ENCODE measurements at regions not wholly inside any gene's neighbourhood (a gene's known extent, or its start where the extent isn't known, plus 50 kb on each side); places are given as distances from the start of the nearest gene placed in this dataset.

DNA sequence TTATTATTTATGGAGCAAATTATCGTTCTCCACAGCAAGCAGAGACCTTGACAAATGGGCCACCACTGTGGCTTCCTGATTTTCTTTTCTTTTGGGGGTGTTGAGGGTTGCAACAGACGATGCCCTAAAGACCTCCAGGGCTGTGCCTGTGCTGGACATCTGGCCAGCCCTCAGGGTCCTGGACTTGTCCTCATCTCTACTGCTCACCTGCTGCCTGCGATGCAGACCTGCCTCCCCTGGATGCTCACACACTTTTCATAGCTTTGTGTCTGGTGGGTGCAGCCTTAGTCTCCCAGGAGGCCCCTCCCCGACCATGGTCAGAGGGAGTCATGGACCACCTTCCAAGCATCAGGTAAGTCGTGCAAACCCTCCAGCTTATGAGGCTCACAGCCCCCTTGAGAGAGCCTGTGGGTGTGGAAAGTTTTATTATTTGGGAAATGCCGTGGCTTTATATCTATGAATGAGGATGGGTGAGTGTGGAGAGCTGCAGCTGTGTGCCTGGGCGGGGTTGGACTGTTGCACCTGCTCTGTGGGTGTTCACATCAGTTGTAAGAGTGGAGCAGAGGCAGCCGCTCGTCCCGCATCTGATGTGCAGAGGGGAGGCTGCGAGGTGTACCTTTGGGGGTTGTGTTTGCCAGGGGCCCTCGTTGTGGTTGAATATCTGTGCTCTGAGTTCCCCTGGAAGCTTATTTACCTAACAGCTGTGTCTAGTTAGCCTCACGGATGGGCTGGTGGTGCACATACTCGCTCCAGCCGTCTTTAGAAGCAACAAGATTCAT lies 126.3 kb upstream of the IRX4 start:
- Histone ChIP-seq H3K4me3 (ENCODE audit: low read depth, low read length) (no peak overlapping the region), H3K27me3 (ENCODE audit: insufficient read depth, low read length) (peaks cover 30% of the 10 kb centered on the region), H3K27ac (ENCODE audit: low read depth, low read length) (no peak overlapping the region)

DNA sequence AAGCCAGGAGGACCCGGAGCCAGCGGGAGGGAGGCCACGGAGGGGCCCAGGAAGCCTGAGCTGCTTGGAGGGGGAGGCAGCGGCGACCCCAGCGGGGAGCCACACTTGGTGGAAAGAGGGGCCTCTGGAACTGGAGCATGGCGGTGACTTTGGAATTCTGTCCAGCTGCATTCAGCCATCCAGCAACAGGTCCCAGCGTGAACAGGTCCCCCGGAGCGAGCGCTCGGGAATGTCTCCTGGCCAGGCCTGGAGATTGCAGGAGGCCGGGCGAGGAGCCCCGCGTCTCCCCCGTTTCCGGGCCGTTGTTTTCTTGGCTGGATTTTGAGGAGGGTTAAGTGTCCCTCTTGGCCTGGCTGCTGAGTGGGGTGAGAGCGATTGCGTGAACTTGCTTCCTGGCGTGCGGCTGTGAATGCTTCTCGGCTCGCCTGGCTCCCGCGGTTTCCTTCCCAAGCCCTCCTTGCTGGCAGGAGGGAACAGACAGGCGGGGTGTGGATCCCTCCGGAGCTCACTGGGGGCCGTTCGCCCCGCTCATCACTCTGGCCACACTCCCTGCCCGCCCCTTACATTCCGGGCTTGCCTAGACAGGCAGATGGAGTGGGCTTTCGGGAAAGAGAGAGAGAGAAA lies 125.3 kb upstream of the IRX4 start:
- Histone ChIP-seq H3K4me1 (ENCODE audit: control insufficient read depth, insufficient read depth, low read length, unreplicated experiment) (no peaks in the 10 kb centered on the region), H3K79me2 (ENCODE audit: control insufficient read depth, insufficient read depth, low read length, unreplicated experiment) (no peaks in the 10 kb centered on the region), H2AFZ (ENCODE audit: low read length, unreplicated experiment) (no peak overlapping the region), H3K4me3 (ENCODE audit: low read depth, low read length) (no peak overlapping the region), H3K27ac (ENCODE audit: low read depth, low read length) (no peak overlapping the region), H3K36me3 (ENCODE audit: insufficient read depth, low read length) (no peaks in the 10 kb centered on the region), H3K27me3 (ENCODE audit: insufficient read depth, low read length) (peaks cover 30% of the 10 kb centered on the region)

More for the DNA sequence above, 126.3 kb upstream of the IRX4 start:
- no peaks in the 10 kb centered on the region for H3K36me3 ChIP-seq (ENCODE audit: insufficient read depth, low read length)
- H3K4me1 ChIP-seq (ENCODE audit: control insufficient read depth, insufficient read depth, low read length, unreplicated experiment): no peaks in the 10 kb centered on the region
- no peaks in the 10 kb centered on the region for H3K79me2 ChIP-seq (ENCODE audit: control insufficient read depth, insufficient read depth, low read length, unreplicated experiment)
- no peak overlapping the region for H2AFZ ChIP-seq (ENCODE audit: low read length, unreplicated experiment)

DNA sequence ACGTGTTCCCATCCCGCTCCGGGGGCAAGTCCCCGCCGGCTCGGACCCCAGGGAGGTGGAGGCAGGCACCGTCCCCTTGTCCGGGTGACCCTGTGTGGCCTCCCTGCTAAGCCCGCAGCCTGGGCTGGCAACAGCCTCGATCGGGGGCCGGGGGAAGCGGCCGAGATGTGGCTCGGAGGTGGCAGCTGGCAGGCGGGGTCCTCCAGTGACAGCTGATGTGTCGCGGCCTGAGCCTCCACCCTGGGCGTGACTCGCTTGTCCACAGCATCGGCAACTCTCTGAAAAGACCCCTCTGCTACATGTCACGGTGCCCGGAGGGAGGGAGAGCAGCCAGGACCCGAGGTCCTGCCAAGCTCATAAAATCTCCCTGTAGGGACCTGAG lies 124.8 kb upstream of the IRX4 start:
- Histone ChIP-seq H3K27me3 (ENCODE audit: insufficient read depth, low read length) (peaks cover 30% of the 10 kb centered on the region), H3K4me1 (ENCODE audit: control insufficient read depth, insufficient read depth, low read length, unreplicated experiment) (no peaks in the 10 kb centered on the region), H3K4me3 (ENCODE audit: low read depth, low read length) (no peak overlapping the region)

DNA sequence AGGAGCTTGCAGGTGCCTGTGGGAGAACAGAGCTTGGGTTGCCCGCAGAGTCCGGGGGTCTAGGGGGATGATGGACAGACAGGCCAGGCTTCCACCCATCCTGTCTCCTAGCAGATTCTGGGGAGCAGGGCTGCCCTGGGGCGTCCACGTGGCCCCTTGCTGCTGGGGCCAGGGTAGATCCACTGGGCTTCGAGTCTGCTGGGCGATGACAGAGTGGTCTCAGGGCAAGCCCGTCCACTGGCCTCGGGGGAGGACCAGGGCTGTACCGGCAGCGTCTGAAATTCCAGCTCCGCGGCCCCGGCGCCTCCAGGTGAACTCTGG lies 124.2 kb upstream of the IRX4 start:
- H3K4me1 ChIP-seq (ENCODE audit: control insufficient read depth, insufficient read depth, low read length, unreplicated experiment): no peaks in the 10 kb centered on the region
- no peak overlapping the region for H2AFZ ChIP-seq (ENCODE audit: low read length, unreplicated experiment)
- H3K36me3 ChIP-seq (ENCODE audit: insufficient read depth, low read length): no peaks in the 10 kb centered on the region
- peaks cover 30% of the 10 kb centered on the region for H3K27me3 ChIP-seq (ENCODE audit: insufficient read depth, low read length)
- H3K79me2 ChIP-seq (ENCODE audit: control insufficient read depth, insufficient read depth, low read length, unreplicated experiment): no peaks in the 10 kb centered on the region
- H3K4me3 ChIP-seq (ENCODE audit: low read depth, low read length): no peak overlapping the region
- H3K27ac ChIP-seq (ENCODE audit: low read depth, low read length): no peak overlapping the region

More for the DNA sequence above, 124.8 kb upstream of the IRX4 start:
- Histone ChIP-seq H3K79me2 (ENCODE audit: control insufficient read depth, insufficient read depth, low read length, unreplicated experiment) (no peaks in the 10 kb centered on the region), H2AFZ (ENCODE audit: low read length, unreplicated experiment) (no peak overlapping the region), H3K27ac (ENCODE audit: low read depth, low read length) (no peak overlapping the region), H3K36me3 (ENCODE audit: insufficient read depth, low read length) (no peaks in the 10 kb centered on the region)

DNA sequence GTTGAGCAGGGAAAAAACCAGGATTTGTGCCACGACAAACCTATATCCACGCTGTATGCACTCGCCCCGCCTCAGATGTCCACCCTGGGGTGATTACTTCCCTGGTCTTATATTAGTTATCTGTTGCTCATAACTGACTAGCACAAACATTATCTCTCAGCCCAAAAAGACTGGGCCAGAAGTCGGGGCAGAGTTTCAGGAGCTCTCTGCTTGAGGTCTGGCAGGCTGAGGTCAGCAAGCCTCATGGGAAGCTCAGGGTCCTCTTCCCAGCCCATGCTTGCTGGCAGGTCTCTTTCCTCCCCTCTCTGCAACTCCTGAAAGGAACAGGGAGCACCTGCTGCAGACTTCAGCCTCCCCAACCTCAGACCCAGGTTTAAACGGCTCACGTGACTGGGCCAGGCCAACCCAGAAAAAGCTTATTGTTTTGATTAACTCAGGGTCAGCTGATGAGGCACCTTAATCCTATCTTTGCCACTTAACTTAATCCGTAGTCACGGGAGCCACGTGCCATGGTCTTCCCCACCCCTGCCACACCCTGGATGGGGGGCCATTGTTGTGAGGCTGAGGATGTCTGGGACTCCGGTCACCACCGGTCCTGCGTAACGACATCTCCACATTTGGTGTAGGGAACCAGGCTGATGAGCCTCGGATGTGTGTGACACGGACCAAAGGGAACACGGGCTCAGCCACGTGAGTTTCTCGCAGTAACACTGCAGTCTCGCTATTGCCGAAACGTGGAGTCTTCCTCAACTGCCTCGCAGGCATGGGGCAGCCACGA lies 123.7 kb upstream of the IRX4 start:
- no peaks in the 10 kb centered on the region for H3K79me2 ChIP-seq (ENCODE audit: control insufficient read depth, insufficient read depth, low read length, unreplicated experiment)
- H3K36me3 ChIP-seq (ENCODE audit: insufficient read depth, low read length): no peaks in the 10 kb centered on the region
- H3K4me1 ChIP-seq (ENCODE audit: control insufficient read depth, insufficient read depth, low read length, unreplicated experiment): no peaks in the 10 kb centered on the region
- no peak overlapping the region for H3K4me3 ChIP-seq (ENCODE audit: low read depth, low read length)
- peaks cover 30% of the 10 kb centered on the region for H3K27me3 ChIP-seq (ENCODE audit: insufficient read depth, low read length)
- H2AFZ ChIP-seq (ENCODE audit: low read length, unreplicated experiment): no peak overlapping the region
- H3K27ac ChIP-seq (ENCODE audit: low read depth, low read length): no peak overlapping the region

DNA sequence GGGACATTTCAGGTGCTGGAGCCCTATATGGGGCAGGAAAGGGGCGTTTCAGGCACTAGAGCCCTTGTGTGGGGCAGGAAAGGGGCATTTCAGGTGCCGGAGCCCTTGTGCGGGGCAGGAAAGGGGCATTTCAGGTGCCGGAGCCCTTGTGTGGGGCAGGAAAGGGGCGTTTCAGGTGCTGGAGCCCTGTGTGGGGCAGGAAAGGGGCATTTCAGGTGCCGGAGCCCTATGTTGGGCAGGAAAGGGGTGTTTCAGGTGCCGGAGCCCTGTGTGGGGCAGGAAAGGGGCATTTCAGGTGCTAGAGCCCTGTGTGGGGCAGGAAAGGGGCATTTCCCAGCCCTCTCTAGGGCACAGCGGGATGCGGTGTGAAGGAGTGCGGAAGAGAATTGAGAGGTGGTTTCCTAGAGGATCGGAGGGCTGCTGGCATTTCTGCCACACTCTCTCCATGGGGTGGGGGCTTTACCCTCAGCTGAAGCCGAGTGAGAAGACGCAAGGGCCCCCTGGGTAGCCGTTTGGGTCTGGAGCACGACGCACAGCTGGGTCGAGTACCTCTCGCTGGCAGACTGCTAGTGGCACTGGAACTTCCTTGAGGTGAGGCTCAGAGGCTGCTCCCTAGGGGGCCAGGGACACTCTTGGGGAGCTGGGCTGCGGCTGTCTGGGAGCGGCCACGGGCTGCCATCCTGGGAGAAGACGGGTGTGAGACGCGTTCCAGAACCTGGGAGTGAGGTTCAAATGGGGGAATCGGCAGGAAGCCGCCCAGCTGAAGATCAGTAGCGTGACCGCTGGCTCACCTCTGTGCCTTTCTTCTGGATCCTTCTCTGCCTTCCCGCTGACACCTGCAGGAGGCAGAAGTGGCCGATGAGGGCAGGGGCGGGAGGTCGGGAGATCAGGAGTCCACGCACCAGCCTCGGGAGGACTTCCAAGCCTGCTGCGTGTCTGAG lies 122.6 kb upstream of the IRX4 start:
- Histone ChIP-seq H3K79me2 (ENCODE audit: control insufficient read depth, insufficient read depth, low read length, unreplicated experiment) (no peaks in the 10 kb centered on the region), H3K36me3 (ENCODE audit: insufficient read depth, low read length) (no peaks in the 10 kb centered on the region), H3K4me3 (ENCODE audit: low read depth, low read length) (no peak overlapping the region), H2AFZ (ENCODE audit: low read length, unreplicated experiment) (no peak overlapping the region), H3K4me1 (ENCODE audit: control insufficient read depth, insufficient read depth, low read length, unreplicated experiment) (no peaks in the 10 kb centered on the region), H3K27me3 (ENCODE audit: insufficient read depth, low read length) (peaks cover 30% of the 10 kb centered on the region), H3K27ac (ENCODE audit: low read depth, low read length) (no peak overlapping the region)

DNA sequence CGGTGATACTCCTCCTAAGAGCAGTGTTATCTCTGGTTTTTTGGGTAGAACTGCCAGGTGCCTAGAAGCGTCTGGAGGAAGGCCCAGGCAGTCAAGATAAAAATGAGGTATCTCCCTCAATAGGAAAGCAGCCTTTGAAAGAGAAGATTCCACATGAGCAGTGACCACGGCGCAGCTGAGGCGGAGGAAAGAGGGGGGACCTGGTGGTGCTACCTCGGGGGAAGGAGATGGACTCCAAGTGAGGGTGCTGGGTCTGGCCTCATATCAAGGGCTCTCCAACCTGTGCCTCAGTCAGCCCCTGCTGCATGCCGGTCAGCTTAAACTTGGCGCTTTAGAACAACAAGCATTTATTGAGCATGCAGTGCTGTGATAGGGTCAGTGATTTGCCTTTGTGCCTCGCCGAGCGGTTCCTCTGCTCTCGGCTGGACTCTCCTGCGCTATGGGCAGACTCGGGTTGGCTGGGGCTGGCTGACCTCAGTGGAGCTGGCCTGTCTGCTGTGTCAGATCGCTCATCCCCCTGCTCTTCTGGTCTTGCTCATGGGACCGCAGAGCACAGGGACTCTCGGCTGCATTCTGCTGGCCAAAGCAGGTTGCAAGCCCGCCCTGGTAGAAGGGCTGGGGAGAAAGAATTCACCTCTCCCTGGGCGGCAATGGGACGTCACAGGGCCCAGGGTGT lies 121.1 kb upstream of the IRX4 start:
- H3K4me3 ChIP-seq (ENCODE audit: low read depth, low read length): no peak overlapping the region
- no peaks in the 10 kb centered on the region for H3K79me2 ChIP-seq (ENCODE audit: control insufficient read depth, insufficient read depth, low read length, unreplicated experiment)
- no peak overlapping the region for H3K27ac ChIP-seq (ENCODE audit: low read depth, low read length)
- no peaks in the 10 kb centered on the region for H3K4me1 ChIP-seq (ENCODE audit: control insufficient read depth, insufficient read depth, low read length, unreplicated experiment)
- peaks cover 25% of the 10 kb centered on the region for H3K27me3 ChIP-seq (ENCODE audit: insufficient read depth, low read length)
- H3K36me3 ChIP-seq (ENCODE audit: insufficient read depth, low read length): no peaks in the 10 kb centered on the region
- H2AFZ ChIP-seq (ENCODE audit: low read length, unreplicated experiment): no peak overlapping the region

DNA sequence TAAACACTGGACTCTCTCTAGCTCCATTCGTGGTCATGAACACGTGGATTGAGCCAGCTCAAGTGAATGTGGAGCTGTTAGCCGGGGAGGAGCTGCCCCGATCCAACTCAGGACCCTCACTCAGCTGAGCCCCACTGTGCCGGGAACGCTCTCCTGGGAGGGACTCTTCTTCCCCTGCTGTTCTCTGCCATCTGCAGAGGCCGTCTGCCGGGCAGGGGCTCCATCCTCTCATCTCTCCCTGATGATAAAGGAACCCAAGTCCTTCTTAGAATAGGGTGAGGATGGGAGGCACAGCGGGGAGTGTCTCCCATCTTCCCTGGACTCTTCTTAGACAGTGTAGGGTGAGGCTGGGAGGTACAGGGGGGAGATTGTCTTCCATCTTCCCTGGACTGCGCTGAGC lies 120.5 kb upstream of the IRX4 start:
- no peak overlapping the region for H3K27ac ChIP-seq (ENCODE audit: low read depth, low read length)
- no peaks in the 10 kb centered on the region for H3K36me3 ChIP-seq (ENCODE audit: insufficient read depth, low read length)
- H3K4me1 ChIP-seq (ENCODE audit: control insufficient read depth, insufficient read depth, low read length, unreplicated experiment): no peaks in the 10 kb centered on the region
- no peak overlapping the region for H2AFZ ChIP-seq (ENCODE audit: low read length, unreplicated experiment)
- no peaks in the 10 kb centered on the region for H3K79me2 ChIP-seq (ENCODE audit: control insufficient read depth, insufficient read depth, low read length, unreplicated experiment)
- H3K4me3 ChIP-seq (ENCODE audit: low read depth, low read length): no peak overlapping the region
- H3K27me3 ChIP-seq (ENCODE audit: insufficient read depth, low read length): peaks cover 19% of the 10 kb centered on the region

DNA sequence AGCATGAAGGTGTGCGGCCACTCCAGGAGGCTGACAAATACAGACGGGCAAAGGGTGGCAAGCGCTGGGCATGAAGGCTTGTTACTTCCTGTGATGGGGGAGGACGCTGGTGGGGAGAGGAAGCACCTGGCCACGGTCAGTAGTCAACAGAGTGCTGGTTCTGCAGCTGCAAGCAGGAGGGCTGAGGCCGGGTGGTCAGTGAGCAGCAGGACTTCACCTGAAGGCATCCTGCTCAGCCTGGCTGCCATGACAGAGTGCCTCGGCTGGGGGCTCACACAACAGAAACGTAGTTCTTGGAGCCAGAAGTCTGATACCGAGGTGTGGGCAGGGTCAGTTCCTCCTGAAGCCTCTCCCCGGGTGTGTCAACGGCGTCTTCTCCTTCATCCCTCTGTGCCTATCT lies 118.6 kb upstream of the IRX4 start:
- H3K27ac ChIP-seq (ENCODE audit: low read depth, low read length): no peak overlapping the region
- H3K4me3 ChIP-seq (ENCODE audit: low read depth, low read length): no peak overlapping the region
- 0 out of 2 replicates have a peak, but pooled peaks cover 6% of the 10 kb centered on the region for H3K27me3 ChIP-seq (ENCODE audit: insufficient read depth, low read length)
- no peaks in the 10 kb centered on the region for H3K4me1 ChIP-seq (ENCODE audit: control insufficient read depth, insufficient read depth, low read length, unreplicated experiment)
- H3K79me2 ChIP-seq (ENCODE audit: control insufficient read depth, insufficient read depth, low read length, unreplicated experiment): no peaks in the 10 kb centered on the region
- no peak overlapping the region for H2AFZ ChIP-seq (ENCODE audit: low read length, unreplicated experiment)
- H3K36me3 ChIP-seq (ENCODE audit: insufficient read depth, low read length): no peaks in the 10 kb centered on the region

DNA sequence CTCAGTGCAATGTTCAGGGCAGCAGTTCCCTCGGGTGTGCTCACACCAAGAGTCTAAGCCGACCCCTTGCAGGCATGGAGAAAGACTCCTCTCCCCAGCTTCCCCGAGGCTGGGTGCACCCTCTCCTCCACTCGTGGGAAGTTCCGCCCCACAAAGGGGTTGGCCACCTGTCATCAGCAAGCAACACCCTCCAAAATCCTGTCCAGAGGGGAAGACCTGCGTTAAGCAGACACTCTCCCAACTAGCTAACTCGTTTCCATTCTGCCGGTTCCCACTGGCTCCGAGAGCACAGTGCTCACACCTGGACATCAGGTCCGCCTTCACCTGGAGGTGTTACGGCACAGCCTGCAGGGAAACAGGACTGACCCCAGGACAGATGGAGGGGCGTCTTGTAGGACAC lies 117.9 kb upstream of the IRX4 start:
- no peaks in the 10 kb centered on the region for H3K4me1 ChIP-seq (ENCODE audit: control insufficient read depth, insufficient read depth, low read length, unreplicated experiment)

More for the DNA sequence above, 117.9 kb upstream of the IRX4 start:
- H3K27ac ChIP-seq (ENCODE audit: low read depth, low read length): no peak overlapping the region
- H3K4me3 ChIP-seq (ENCODE audit: low read depth, low read length): no peak overlapping the region
- 0 out of 2 replicates have a peak, but pooled peaks cover 6% of the 10 kb centered on the region for H3K27me3 ChIP-seq (ENCODE audit: insufficient read depth, low read length)
- no peak overlapping the region for H2AFZ ChIP-seq (ENCODE audit: low read length, unreplicated experiment)
- no peaks in the 10 kb centered on the region for H3K36me3 ChIP-seq (ENCODE audit: insufficient read depth, low read length)
- no peaks in the 10 kb centered on the region for H3K79me2 ChIP-seq (ENCODE audit: control insufficient read depth, insufficient read depth, low read length, unreplicated experiment)
